GM12878 (cell line): ENCODE measurements at regions not wholly inside any gene's neighbourhood (a gene's known extent, or its start where the extent isn't known, plus 50 kb on each side); places are given as distances from the start of the nearest gene placed in this dataset.

ENCODE experiments used
- ATAC-seq: fragments of 200-7000 bp; cut with Tn5 transposase; 3 replicates; pipeline ENCODE4 v1.9.1; 2020; ENCODE audit warnings: mild to moderate bottlenecking, moderate library complexity
- BruUV-seq: library from RNA; stranded (reverse); fragments of 400-500 nt; replicated peaks from 2 replicates; lab custom pipeline; 2021; lab: Mats Ljungman, UMichigan
- CTCF ChIA-PET: fragments of 300-600 bp; sonication (Branson Sonifier 250); formaldehyde crosslinking; extraction: SDS; loops from one replicate; lab custom pipeline; 2021; ENCODE audit warnings: inconsistent platforms; lab: Yijun Ruan, JAX
- POLR2A ChIA-PET: fragments of 350-600 bp; formaldehyde crosslinking; extraction: SDS; loops from one replicate; lab custom pipeline; 2021; ENCODE audit warnings: inconsistent platforms; lab: Charles Lee
- RAD21 ChIA-PET: fragments of 300-600 bp; sonication (Branson Sonifier 250); formaldehyde crosslinking; loops from one replicate; lab custom pipeline; 2023; ENCODE audit warnings: antibody characterized with exemption; ENCODE audit not compliant: unreplicated experiment; lab: Charles Lee
- SMC1A ChIA-PET: fragments of 300-600 bp; sonication (Branson Sonifier 250); formaldehyde crosslinking; loops from one replicate; lab custom pipeline; 2023; ENCODE audit not compliant: unreplicated experiment, uncharacterized antibody; lab: Charles Lee
- DNase-seq: peaks from one replicate; pipeline ENCODE4 v3.0.0-alpha.2; 2011; ENCODE audit warnings: low read depth, low spot score
- FAIRE-seq: peaks from 3 replicates; lab custom pipeline; 2011; peaks lifted over from hg19 to GRCh38; lab: Jason Lieb, UNC
- H2AFZ ChIP-seq: 2 replicates; pipeline ENCODE4 v1.6.0; 2011; ENCODE audit warnings: low read depth, low read length, control low read depth; ENCODE audit not compliant: control insufficient read depth
- H3K27ac ChIP-seq: 2 replicates; pipeline ENCODE4 v1.5.1; 2011; ENCODE audit warnings: control low read depth; ENCODE audit not compliant: control insufficient read depth, insufficient read depth
- H3K27me3 ChIP-seq, 2 experiments: replicated peaks in 1 of 2; 2 replicates each; pipeline versions ENCODE4 v1.6.0 to v1.6.1; 2011; ENCODE audit warnings: low read length in 1 of 2; ENCODE audit not compliant: control insufficient read depth in 2 of 2, insufficient read depth in 2 of 2
- H3K36me3 ChIP-seq, 2 experiments: 2 replicates each; pipeline ENCODE4 v1.5.1; 2011; ENCODE audit warnings: low read length in 1 of 2; ENCODE audit not compliant: control insufficient read depth in 2 of 2, insufficient read depth in 2 of 2
- H3K4me1 ChIP-seq: 2 replicates; pipeline ENCODE4 v1.6.1; 2011; ENCODE audit warnings: mild to moderate bottlenecking, low read length, moderate library complexity, mixed read lengths; ENCODE audit not compliant: control insufficient read depth, insufficient read depth
- H3K4me2 ChIP-seq: 2 replicates; pipeline ENCODE4 v1.6.0; 2011; ENCODE audit warnings: control low read depth; ENCODE audit not compliant: control insufficient read depth, insufficient read depth
- H3K4me3 ChIP-seq: fragments of 200-600 bp; sonication (generic); 2 replicates; pipeline ENCODE4 v1.5.1; 2016
- H3K79me2 ChIP-seq: 2 replicates; pipeline ENCODE4 v1.6.0; 2011; ENCODE audit warnings: low read length; ENCODE audit not compliant: control insufficient read depth, insufficient read depth
- H3K9ac ChIP-seq: 2 replicates; pipeline ENCODE4 v1.8.0; 2011; ENCODE audit warnings: low read length, control low read depth, mixed read lengths; ENCODE audit not compliant: control insufficient read depth, insufficient read depth
- H3K9me3 ChIP-seq: replicated peaks from 3 replicates; pipeline ENCODE4 v1.5.1; 2011; ENCODE audit warnings: mild to moderate bottlenecking, low read length; ENCODE audit not compliant: control insufficient read depth, insufficient read depth
- H4K20me1 ChIP-seq: 2 replicates; pipeline ENCODE4 v1.6.0; 2011; ENCODE audit not compliant: control insufficient read depth, insufficient read depth
- GABPA ChIP-seq: IDR thresholded peaks from 2 replicates; pipeline ENCODE4 v1.6.1; 2014; ENCODE audit warnings: antibody characterized with exemption, low read depth, mild to moderate bottlenecking, inconsistent platforms
- MTA2 ChIP-seq: fragments of 450-650 bp; IDR thresholded peaks from 2 replicates; pipeline ENCODE4 v1.6.1; 2016; ENCODE audit warnings: low read depth, mild to moderate bottlenecking, moderate library complexity
- PRDM15 ChIP-seq: fragments of 450-650 bp; formaldehyde crosslinking; IDR thresholded peaks from 2 replicates; pipeline ENCODE4 v1.4.0; 2020; ENCODE audit warnings: mild to moderate bottlenecking, moderate library complexity
- RAD21 ChIP-seq: IDR thresholded peaks from 2 replicates; pipeline ENCODE4 v1.6.1; 2011; ENCODE audit warnings: mild to moderate bottlenecking, low read depth, low read length, moderate library complexity; ENCODE audit not compliant: insufficient read depth
- RELA ChIP-seq: fragments of 450-650 bp; IDR thresholded peaks from 2 replicates; pipeline ENCODE4 v1.8.0; 2014; ENCODE audit warnings: borderline replicate concordance; ENCODE audit not compliant: partially characterized antibody
- SUPT20H ChIP-seq: IDR thresholded peaks from 2 replicates; pipeline ENCODE4 v1.6.1; 2011; ENCODE audit warnings: low read depth, mild to moderate bottlenecking, low read length, moderate library complexity, borderline replicate concordance; ENCODE audit not compliant: control insufficient read depth
- ZBTB40 ChIP-seq: fragments of 450-650 bp; IDR thresholded peaks from 2 replicates; pipeline ENCODE4 v1.6.1; 2016; ENCODE audit warnings: mild to moderate bottlenecking, moderate library complexity, borderline replicate concordance
- WGBS: methylation state at CpG from one replicate; pipeline ENCODE4 v1.1.6; 2016; ENCODE audit warnings: low lambda C conversion rate; ENCODE audit not compliant: insufficient replicate concordance, insufficient coverage; ENCODE audit errors: missing lambda C conversion rate; 5-methylcytosine and 5-hydroxymethylcytosine counted together
- in situ Hi-C: fragments of 300-500 bp; cut with MboI; formaldehyde crosslinking; loops from 9 replicates; pipeline ENCODE4 v1.14.3; 2018; ENCODE audit warnings: mixed read lengths
- intact Hi-C: fragments of 100-400 bp; cut with micrococcal nuclease; formaldehyde crosslinking; loops from one replicate; pipeline ENCODE4 v1.14.2; 2022; ENCODE audit not compliant: unreplicated experiment

- CTCF ChIA-PET: no interaction called here
- in situ Hi-C loops (no loop called here), intact Hi-C loops (no loop called here)
- POLR2A ChIA-PET: no interaction called here
- no TSS peak for BruUV-seq
- Histone ChIP-seq H3K4me1 (no peaks in the 10 kb centered on the region), H3K9ac (no peak overlapping the region), H3K27me3 (no peaks in the 10 kb centered on the region), H3K9me3 (no peaks in the 10 kb centered on the region), H2AFZ (no peak overlapping the region), H3K27ac (no peak overlapping the region), H3K4me3 (no peak overlapping the region), H3K36me3 (no peaks in the 10 kb centered on the region), H3K4me2 (no peak overlapping the region), H3K79me2 (no peaks in the 10 kb centered on the region), H4K20me1 (no peaks in the 10 kb centered on the region)
- SMC1A ChIA-PET: no interaction called here
- 38% methylated on average over 9 of the region's 9 CpGs for WGBS
- ATAC-seq: no peak
- RAD21 ChIA-PET: no interaction called here
- no peak for FAIRE-seq
- TF ChIP-seq RAD21: no peak
- TF ChIP-seq GABPA: no peak
- TF ChIP-seq RELA: no peak
- TF ChIP-seq PRDM15: no peak
- TF ChIP-seq ZBTB40: no peak
- TF ChIP-seq MTA2: no peak
- TF ChIP-seq SUPT20H: no peak
- no peak for DNase-seq
Measured at GRCh38 chr22:27682437-27682836, 119.1 kb downstream of the MN1 start.
